Panc1 (cell line): ENCODE measurements at regions not wholly inside any gene's neighbourhood (a gene's known extent, or its start where the extent isn't known, plus 50 kb on each side); places are given as distances from the start of the nearest gene placed in this dataset.

Source experiments
- ATAC-seq: fragments of 200-7000 bp; cut with Tn5 transposase; 2 replicates; pipeline ENCODE4 v1.9.1; 2020; ENCODE audit warnings: mild to moderate bottlenecking, moderate library complexity
- BruUV-seq: library from RNA; stranded (reverse); fragments of 400-500 nt; replicated peaks from 2 replicates; lab custom pipeline; 2021; lab: Mats Ljungman, UMichigan
- CTCF ChIA-PET: fragments of 300-600 bp; sonication (Branson Sonifier 250); formaldehyde crosslinking; loops from one replicate; lab custom pipeline; 2022; ENCODE audit warnings: antibody characterized with exemption; lab: Charles Lee
- POLR2A ChIA-PET: fragments of 300-600 bp; sonication (Branson Sonifier 250); formaldehyde crosslinking; loops from one replicate; lab custom pipeline; 2022; ENCODE audit warnings: antibody characterized with exemption; lab: Charles Lee
- DNase-seq: peaks from one replicate; pipeline ENCODE4 v3.0.0-alpha.2; 2010; ENCODE audit warnings: low read depth, low spot score
- H3K27ac ChIP-seq: 2 replicates; pipeline ENCODE4 v1.5.1; 2011; ENCODE audit warnings: mild to moderate bottlenecking, low read length, inconsistent platforms
- H3K27me3 ChIP-seq: fragments of 200-500 bp; sonication (Bioruptor generic); 2 replicates; pipeline ENCODE4 v1.6.0; 2014; ENCODE audit warnings: low read length, inconsistent platforms; ENCODE audit not compliant: control insufficient read depth, insufficient read depth
- H3K36me3 ChIP-seq: fragments of 200-500 bp; sonication (Bioruptor generic); 2 replicates; pipeline ENCODE4 v1.5.1; 2014; ENCODE audit warnings: inconsistent platforms, mild to moderate bottlenecking, low read length, moderate library complexity; ENCODE audit not compliant: control insufficient read depth, insufficient read depth
- H3K4me1 ChIP-seq: 2 replicates; pipeline ENCODE4 v1.5.1; 2011; ENCODE audit warnings: inconsistent platforms, mild to moderate bottlenecking, low read length, moderate library complexity; ENCODE audit not compliant: control insufficient read depth, insufficient read depth
- H3K4me3 ChIP-seq, 2 experiments: 2 replicates each; pipeline ENCODE4 v1.5.1; 2011 to 2012; ENCODE audit warnings: low read depth in 2 of 2, low read length in 2 of 2, mild to moderate bottlenecking in 2 of 2, inconsistent platforms in 1 of 2, moderate library complexity in 1 of 2
- H3K9me3 ChIP-seq: fragments of 200-500 bp; sonication (Bioruptor generic); 2 replicates; pipeline ENCODE4 v1.5.1; 2014; ENCODE audit warnings: low read depth, mild to moderate bottlenecking, inconsistent platforms, low read length, moderate library complexity; ENCODE audit not compliant: control insufficient read depth, insufficient read depth
- POLR2AphosphoS5 ChIP-seq: IDR thresholded peaks from 2 replicates; pipeline ENCODE4 v1.6.1; 2012; ENCODE audit warnings: mild to moderate bottlenecking, low read depth, low read length, moderate library complexity
- SIN3A ChIP-seq: IDR thresholded peaks from 2 replicates; pipeline ENCODE4 v1.6.1; 2012; ENCODE audit warnings: low read depth, mild to moderate bottlenecking, low read length, moderate library complexity, borderline replicate concordance; ENCODE audit not compliant: insufficient read depth
- TCF7L2 ChIP-seq: IDR thresholded peaks from 2 replicates; pipeline ENCODE4 v1.6.1; 2011; ENCODE audit warnings: mild to moderate bottlenecking, low read depth, low read length, inconsistent platforms
- in situ Hi-C: cut with HindIII; loops from 2 replicates; pipeline ENCODE4 v1.10.0; 2016; ENCODE audit warnings: low sequenced_read_pairs, low pct_unique_long_range_greater_than_20kb
- intact Hi-C: fragments of 100-400 bp; cut with micrococcal nuclease; formaldehyde crosslinking; loops from one replicate; pipeline ENCODE4 v1.10.0; 2022; ENCODE audit not compliant: unreplicated experiment
- TF ChIP-seq, protein P1 (sequence below), 2 experiments: IDR thresholded peaks; 2 replicates each; pipeline ENCODE4 v1.6.1; 2011 to 2012; ENCODE audit warnings: low read depth in 2 of 2, control low read depth in 1 of 2, low read length in 1 of 2, mild to moderate bottlenecking in 1 of 2, moderate library complexity in 1 of 2; ENCODE audit not compliant: insufficient read depth in 1 of 2
- TF ChIP-seq, protein P2 (sequence below): fragments of 450-650 bp; IDR thresholded peaks from 2 replicates; pipeline ENCODE4 v1.5.1; 2017; ENCODE audit warnings: mild to moderate bottlenecking

DNA sequence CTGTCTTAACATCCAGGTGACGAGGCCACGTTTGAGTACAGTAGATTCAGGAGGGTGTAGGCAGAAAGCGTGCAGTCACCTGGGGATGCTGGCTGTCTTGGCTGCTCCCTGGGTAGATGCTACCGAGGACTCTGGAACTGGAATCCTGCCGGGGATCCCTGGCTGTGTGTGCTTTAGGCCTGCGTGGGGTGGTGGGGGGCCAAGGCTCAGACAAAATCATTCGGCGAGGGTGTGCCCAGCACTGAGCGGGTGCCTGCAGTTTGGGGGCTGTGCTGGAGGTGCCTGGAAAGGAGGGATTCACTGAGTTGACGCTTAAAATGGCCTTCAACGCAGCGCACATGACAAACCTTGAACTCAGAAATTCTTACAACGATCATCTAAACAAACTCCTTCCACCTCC is 93.5 kb upstream of the PODXL start:
- H3K4me1 ChIP-seq, result peaks cover 7% of the 10 kb centered on the region; the same call in 1 of the 2 replicates
- ChIA-PET POLR2A (no interaction called here), CTCF (interaction anchor here (0.5 kb wide), 1 partner anchor 103 kb away, joined by 9 read pairs; no protein-coding TSS in a partner anchor)
- H3K4me3 ChIP-seq, result no peak overlapping the region
- no peaks in the 10 kb centered on the region for H3K27me3 ChIP-seq
- H3K9me3 ChIP-seq, result no peaks in the 10 kb centered on the region
- ATAC-seq (no peak), DNase-seq (no peak)
- in situ Hi-C loops (no loop called here), intact Hi-C loops (no loop called here)
- H3K36me3 ChIP-seq, result no peaks in the 10 kb centered on the region
- no peak overlapping the region for H3K27ac ChIP-seq
- no TSS peak for BruUV-seq
- TF ChIP-seq, protein P1, sequence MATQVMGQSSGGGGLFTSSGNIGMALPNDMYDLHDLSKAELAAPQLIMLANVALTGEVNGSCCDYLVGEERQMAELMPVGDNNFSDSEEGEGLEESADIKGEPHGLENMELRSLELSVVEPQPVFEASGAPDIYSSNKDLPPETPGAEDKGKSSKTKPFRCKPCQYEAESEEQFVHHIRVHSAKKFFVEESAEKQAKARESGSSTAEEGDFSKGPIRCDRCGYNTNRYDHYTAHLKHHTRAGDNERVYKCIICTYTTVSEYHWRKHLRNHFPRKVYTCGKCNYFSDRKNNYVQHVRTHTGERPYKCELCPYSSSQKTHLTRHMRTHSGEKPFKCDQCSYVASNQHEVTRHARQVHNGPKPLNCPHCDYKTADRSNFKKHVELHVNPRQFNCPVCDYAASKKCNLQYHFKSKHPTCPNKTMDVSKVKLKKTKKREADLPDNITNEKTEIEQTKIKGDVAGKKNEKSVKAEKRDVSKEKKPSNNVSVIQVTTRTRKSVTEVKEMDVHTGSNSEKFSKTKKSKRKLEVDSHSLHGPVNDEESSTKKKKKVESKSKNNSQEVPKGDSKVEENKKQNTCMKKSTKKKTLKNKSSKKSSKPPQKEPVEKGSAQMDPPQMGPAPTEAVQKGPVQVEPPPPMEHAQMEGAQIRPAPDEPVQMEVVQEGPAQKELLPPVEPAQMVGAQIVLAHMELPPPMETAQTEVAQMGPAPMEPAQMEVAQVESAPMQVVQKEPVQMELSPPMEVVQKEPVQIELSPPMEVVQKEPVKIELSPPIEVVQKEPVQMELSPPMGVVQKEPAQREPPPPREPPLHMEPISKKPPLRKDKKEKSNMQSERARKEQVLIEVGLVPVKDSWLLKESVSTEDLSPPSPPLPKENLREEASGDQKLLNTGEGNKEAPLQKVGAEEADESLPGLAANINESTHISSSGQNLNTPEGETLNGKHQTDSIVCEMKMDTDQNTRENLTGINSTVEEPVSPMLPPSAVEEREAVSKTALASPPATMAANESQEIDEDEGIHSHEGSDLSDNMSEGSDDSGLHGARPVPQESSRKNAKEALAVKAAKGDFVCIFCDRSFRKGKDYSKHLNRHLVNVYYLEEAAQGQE (IDR thresholded peaks at IDR 0.05; ENCODE audit: insufficient read depth in 1 of 2, low read depth in 2 of 2, low read length in 1 of 2), result no peak
- TF ChIP-seq SIN3A, result no peak
- no peak for TF ChIP-seq TCF7L2
- TF ChIP-seq, protein P2, sequence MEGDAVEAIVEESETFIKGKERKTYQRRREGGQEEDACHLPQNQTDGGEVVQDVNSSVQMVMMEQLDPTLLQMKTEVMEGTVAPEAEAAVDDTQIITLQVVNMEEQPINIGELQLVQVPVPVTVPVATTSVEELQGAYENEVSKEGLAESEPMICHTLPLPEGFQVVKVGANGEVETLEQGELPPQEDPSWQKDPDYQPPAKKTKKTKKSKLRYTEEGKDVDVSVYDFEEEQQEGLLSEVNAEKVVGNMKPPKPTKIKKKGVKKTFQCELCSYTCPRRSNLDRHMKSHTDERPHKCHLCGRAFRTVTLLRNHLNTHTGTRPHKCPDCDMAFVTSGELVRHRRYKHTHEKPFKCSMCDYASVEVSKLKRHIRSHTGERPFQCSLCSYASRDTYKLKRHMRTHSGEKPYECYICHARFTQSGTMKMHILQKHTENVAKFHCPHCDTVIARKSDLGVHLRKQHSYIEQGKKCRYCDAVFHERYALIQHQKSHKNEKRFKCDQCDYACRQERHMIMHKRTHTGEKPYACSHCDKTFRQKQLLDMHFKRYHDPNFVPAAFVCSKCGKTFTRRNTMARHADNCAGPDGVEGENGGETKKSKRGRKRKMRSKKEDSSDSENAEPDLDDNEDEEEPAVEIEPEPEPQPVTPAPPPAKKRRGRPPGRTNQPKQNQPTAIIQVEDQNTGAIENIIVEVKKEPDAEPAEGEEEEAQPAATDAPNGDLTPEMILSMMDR, result no peak
- TF ChIP-seq POLR2AphosphoS5, result no peak

DNA sequence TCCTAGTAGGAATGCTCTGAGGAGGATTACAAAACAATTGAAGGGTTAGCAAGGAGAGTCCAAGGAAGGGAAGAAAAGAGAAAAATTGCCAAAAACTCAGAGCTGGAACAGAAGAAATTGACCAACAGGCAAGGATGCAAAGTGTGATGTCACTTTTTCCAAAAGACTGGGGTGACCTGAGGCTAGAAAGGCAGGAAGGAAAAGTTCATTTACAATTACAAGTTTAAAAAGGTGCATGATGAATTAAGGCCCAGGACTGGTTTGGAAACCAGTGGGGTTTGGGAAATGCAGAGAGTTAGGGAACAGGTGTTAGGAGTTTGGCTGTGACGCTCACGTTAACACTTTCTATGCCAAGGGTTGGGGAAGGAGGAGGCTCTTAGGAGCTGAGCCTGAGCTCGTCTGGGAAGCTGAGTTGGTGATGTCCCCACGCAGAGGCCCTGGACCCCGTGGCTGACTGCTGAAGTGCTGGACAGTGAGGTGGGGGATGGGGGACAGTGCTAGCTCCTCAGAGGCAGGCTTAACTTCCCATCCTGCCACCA is 92.6 kb upstream of the PODXL start:
- intact Hi-C loops, result no loop called here
- ChIA-PET POLR2A (interaction anchor here (0.6 kb wide), 2 partner anchors 10 to 742 kb away, joined by 7 read pairs; no protein-coding TSS in a partner anchor), CTCF (interaction anchor here (0.5 kb wide), 1 partner anchor 102 kb away, joined by 9 read pairs; no protein-coding TSS in a partner anchor)
- TF ChIP-seq TCF7L2, result no peak
- TF ChIP-seq, protein P2, result no peak
- no peak for TF ChIP-seq SIN3A
- TF ChIP-seq, protein P1 (IDR thresholded peaks at IDR 0.05; ENCODE audit: insufficient read depth in 1 of 2, low read depth in 2 of 2, low read length in 1 of 2), result no peak
- TF ChIP-seq POLR2AphosphoS5, result no peak
- peaks cover 7% of the 10 kb centered on the region; the same call in 1 of the 2 replicates for H3K4me1 ChIP-seq
- H3K9me3 ChIP-seq, result no peaks in the 10 kb centered on the region
- no peak for ATAC-seq
- H3K36me3 ChIP-seq, result no peaks in the 10 kb centered on the region
- in situ Hi-C loops, result no loop called here
- H3K27ac ChIP-seq, result no peak overlapping the region
- H3K27me3 ChIP-seq, result no peaks in the 10 kb centered on the region
- DNase-seq, result no peak
- no peak overlapping the region for H3K4me3 ChIP-seq
- no TSS peak for BruUV-seq
